ENCODE measurements at regions not wholly inside any gene's neighbourhood (a gene's known extent, or its start where the extent isn't known, plus 50 kb on each side); places are given as distances from the start of the nearest gene placed in this dataset.

DNA sequence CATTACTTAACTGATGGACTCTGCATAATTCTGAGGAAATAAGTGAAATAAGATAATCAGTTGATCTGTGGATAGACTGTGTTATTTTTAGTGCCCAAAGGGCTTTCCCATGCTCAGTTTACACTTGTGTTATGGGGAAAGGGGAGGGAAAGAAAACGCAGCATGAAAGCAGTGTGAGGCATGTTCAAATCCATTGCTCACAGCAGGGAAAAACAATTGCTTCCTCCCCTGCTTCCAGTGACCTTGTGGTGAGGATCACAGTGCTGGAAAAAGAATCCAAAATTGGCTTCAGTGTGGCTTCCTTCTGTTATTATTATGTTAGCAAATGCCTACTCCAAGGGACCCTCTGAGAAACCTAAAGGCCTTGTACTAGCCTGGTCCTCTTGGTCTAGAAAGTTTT is 285.1 kb upstream of the CDIN1 start:
- TF ChIP-seq, protein P1, sequence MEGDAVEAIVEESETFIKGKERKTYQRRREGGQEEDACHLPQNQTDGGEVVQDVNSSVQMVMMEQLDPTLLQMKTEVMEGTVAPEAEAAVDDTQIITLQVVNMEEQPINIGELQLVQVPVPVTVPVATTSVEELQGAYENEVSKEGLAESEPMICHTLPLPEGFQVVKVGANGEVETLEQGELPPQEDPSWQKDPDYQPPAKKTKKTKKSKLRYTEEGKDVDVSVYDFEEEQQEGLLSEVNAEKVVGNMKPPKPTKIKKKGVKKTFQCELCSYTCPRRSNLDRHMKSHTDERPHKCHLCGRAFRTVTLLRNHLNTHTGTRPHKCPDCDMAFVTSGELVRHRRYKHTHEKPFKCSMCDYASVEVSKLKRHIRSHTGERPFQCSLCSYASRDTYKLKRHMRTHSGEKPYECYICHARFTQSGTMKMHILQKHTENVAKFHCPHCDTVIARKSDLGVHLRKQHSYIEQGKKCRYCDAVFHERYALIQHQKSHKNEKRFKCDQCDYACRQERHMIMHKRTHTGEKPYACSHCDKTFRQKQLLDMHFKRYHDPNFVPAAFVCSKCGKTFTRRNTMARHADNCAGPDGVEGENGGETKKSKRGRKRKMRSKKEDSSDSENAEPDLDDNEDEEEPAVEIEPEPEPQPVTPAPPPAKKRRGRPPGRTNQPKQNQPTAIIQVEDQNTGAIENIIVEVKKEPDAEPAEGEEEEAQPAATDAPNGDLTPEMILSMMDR (IDR thresholded peaks at IDR 0.05): no peak
- TF ChIP-seq POLR2AphosphoS5 (IDR thresholded peaks at IDR 0.05) (no peak), EP300 (IDR thresholded peaks at IDR 0.05) (no peak), POLR2A (IDR thresholded peaks at IDR 0.05) (no peak)
- 20 to 40% (median 29%) methylated on average over 1 of the region's 1 CpG for WGBS, 5 donors
- no peak overlapping the region for H3K27ac ChIP-seq
- H3K4me3 ChIP-seq: no peak overlapping the region
- H3K4me1 ChIP-seq: no peaks in the 10 kb centered on the region
- intact Hi-C loops (cut with DNase I; ENCODE audit: low total_unique reads): no loop called here
- H3K27me3 ChIP-seq: no peaks in the 10 kb centered on the region
- H3K9me3 ChIP-seq: no peaks in the 10 kb centered on the region
- no peak for DNase-seq
- no peaks in the 10 kb centered on the region for H3K36me3 ChIP-seq

DNA sequence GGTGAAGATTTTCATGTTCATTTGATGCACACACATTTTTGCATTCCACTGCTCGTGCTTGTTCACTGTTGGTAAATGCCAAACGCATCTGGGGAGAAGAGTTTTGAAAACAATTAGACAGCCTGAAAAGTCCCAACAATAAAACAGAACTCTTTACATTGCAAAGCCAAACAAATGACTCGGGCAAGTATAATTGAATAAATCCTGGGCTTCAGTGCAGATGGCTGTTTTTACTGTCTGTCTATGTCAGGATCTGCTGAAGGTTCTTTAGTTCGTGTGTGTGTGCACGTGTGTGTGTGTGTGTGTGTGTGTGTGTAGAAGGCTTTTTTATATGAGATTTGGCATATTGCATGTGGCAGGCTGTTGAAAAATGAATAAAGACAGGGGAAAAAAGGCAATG is 277.5 kb upstream of the CDIN1 start:
- WGBS, 5 donors: 35 to 54% (median 47%) methylated on average over 5 of the region's 5 CpGs
- intact Hi-C loops (cut with DNase I; ENCODE audit: low total_unique reads): no loop called here

DNA sequence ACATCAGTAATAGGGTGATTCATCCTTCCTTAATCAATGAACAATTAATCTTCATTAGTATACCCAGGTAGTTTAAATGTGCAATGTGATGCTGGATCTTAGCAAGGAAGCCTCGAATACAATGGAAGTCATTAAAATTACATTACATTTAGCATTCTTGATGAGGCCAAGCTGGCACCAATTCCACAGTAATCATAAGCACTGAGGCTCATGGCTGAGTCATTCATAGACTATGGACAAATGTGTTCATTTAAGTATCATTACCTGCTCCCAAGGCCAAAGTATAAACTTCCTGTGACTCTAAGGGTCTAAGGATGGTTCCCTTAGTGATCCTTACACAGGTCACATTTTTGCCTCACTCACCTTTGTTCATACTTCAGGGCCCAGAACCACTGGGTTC is 266.4 kb upstream of the CDIN1 start:
- no peaks in the 10 kb centered on the region for H3K4me1 ChIP-seq
- TF ChIP-seq EP300 (IDR thresholded peaks at IDR 0.05) (no peak), POLR2AphosphoS5 (IDR thresholded peaks at IDR 0.05) (no peak), POLR2A (IDR thresholded peaks at IDR 0.05) (no peak)
- TF ChIP-seq, protein P1 (IDR thresholded peaks at IDR 0.05): no peak
- 60 to 89% (median 69%) methylated on average over 1 of the region's 1 CpG for WGBS, 5 donors
- H3K27ac ChIP-seq: no peak overlapping the region
- H3K27me3 ChIP-seq: no peaks in the 10 kb centered on the region
- DNase-seq: peak in 1 of 2 donors; percentile 6
- no peaks in the 10 kb centered on the region for H3K36me3 ChIP-seq
- H3K9me3 ChIP-seq: peaks cover 0 to 8% (median 0%) of the 10 kb centered on the region in 4 donors
- no peak overlapping the region for H3K4me3 ChIP-seq
- intact Hi-C loops (cut with DNase I; ENCODE audit: low total_unique reads): no loop called here

More for the DNA sequence above, 277.5 kb upstream of the CDIN1 start:
- no peak for DNase-seq
- no peak overlapping the region for H3K4me3 ChIP-seq
- no peak overlapping the region for H3K27ac ChIP-seq
- H3K4me1 ChIP-seq: no peaks in the 10 kb centered on the region
- no peak for TF ChIP-seq POLR2A (IDR thresholded peaks at IDR 0.05)
- TF ChIP-seq EP300 (IDR thresholded peaks at IDR 0.05): no peak
- H3K27me3 ChIP-seq: no peaks in the 10 kb centered on the region
- H3K36me3 ChIP-seq: no peaks in the 10 kb centered on the region
- H3K9me3 ChIP-seq: no peaks in the 10 kb centered on the region

DNA sequence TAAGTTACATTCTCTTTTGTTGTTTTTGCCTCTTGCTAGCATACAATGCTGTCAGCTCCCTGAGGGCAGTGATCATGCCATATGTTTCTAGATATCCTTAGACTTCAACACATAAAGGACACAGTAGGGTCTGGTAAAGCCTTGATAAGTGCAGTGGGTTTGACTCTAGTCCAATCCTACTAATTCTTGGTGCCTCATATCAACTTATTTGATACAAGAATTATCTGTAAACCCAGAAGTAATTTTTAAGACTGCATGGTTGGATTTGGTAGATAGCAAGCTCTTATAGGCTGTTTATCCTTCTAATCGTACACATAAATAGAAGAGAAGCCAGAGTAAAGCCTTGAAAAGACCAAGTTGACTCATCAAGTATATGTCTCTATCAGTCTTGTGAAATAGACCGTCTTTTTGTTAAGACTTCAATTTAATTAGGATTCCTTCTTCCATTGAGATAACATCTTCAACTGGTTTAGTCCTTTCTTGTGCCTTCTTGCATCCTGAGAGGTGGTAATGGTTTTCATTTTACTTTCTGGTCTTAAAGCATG is 265.6 kb upstream of the CDIN1 start:
- intact Hi-C loops (cut with DNase I; ENCODE audit: low total_unique reads): no loop called here
- WGBS, 5 donors: 71 to 86% (median 80%) methylated on average over 2 of the region's 2 CpGs
- no peak for DNase-seq
- no peak overlapping the region for H3K27ac ChIP-seq
- peaks cover 0 to 6% (median 0%) of the 10 kb centered on the region in 4 donors for H3K9me3 ChIP-seq
- H3K4me1 ChIP-seq: no peaks in the 10 kb centered on the region
- H3K36me3 ChIP-seq: no peaks in the 10 kb centered on the region
- no peak overlapping the region for H3K4me3 ChIP-seq
- TF ChIP-seq POLR2AphosphoS5 (IDR thresholded peaks at IDR 0.05) (no peak), POLR2A (IDR thresholded peaks at IDR 0.05) (no peak)
- TF ChIP-seq, protein P1 (IDR thresholded peaks at IDR 0.05): no peak
- H3K27me3 ChIP-seq: no peaks in the 10 kb centered on the region

DNA sequence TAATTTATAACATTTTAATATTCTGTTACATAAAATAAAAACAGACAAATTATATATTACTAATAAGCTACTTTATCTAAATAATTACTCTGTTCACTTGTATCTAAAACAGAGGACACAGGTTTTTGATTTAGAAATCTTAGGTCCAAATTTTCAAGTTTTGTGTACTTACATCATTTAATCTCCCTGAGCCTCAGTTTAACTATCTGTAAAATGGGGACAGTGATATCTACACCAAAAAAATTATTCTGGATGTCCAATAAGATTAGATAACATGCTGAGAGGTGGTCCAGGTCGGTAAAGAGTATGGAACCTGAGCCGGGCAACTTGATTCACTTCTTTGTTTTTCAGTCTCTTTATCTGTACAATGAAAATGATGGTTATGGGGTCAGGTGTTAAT is 263.8 kb upstream of the CDIN1 start:
- Histone ChIP-seq H3K9me3 (no peaks in the 10 kb centered on the region), H3K4me3 (no peak overlapping the region), H3K4me1 (no peaks in the 10 kb centered on the region), H3K36me3 (no peaks in the 10 kb centered on the region), H3K27me3 (no peaks in the 10 kb centered on the region), H3K27ac (no peak overlapping the region)
- no peak for TF ChIP-seq POLR2A (IDR thresholded peaks at IDR 0.05)
- no peak for TF ChIP-seq POLR2AphosphoS5 (IDR thresholded peaks at IDR 0.05)
- TF ChIP-seq, protein P1 (IDR thresholded peaks at IDR 0.05): no peak
- TF ChIP-seq EP300 (IDR thresholded peaks at IDR 0.05): no peak
- WGBS, 5 donors: 80 to 94% (median 87%) methylated on average over 2 of the region's 2 CpGs
- DNase-seq: no peak
- intact Hi-C loops (cut with DNase I; ENCODE audit: low total_unique reads): no loop called here
